Endothelial cell of umbilical vein (primary cell): ENCODE measurements at regions not wholly inside any gene's neighbourhood (a gene's known extent, or its start where the extent isn't known, plus 50 kb on each side); places are given as distances from the start of the nearest gene placed in this dataset.

ENCODE experiments used
- CTCF ChIP-seq, 2 donors: IDR thresholded peaks; 1 replicate in 1 of 2; 2 replicates in 1 of 2; pipeline ENCODE4 v1.5.1; 2011; ENCODE audit warnings: low read length in 2 of 2, mild to moderate bottlenecking in 2 of 2, moderate library complexity in 2 of 2, control low read depth in 1 of 2, inconsistent platforms in 1 of 2, low read depth in 1 of 2; ENCODE audit not compliant: insufficient read depth in 1 of 2; ENCODE audit errors: extremely low read depth in 1 of 2
- POLR2A ChIP-seq: IDR thresholded peaks from 2 replicates; pipeline ENCODE4 v1.6.1; 2012; ENCODE audit warnings: low read depth, mild to moderate bottlenecking, control low read depth, low read length
- TF ChIP-seq, protein P1 (sequence below): IDR thresholded peaks from 2 replicates; pipeline ENCODE4 v1.6.1; 2011; ENCODE audit not compliant: insufficient read depth, insufficient read length

- TF ChIP-seq CTCF (IDR thresholded peaks at IDR 0.05; ENCODE audit: extremely low read depth in 1 of 2, insufficient read depth in 1 of 2, low read depth in 1 of 2, low read length in 2 of 2) (no peak), POLR2A (no peak)
- TF ChIP-seq, protein P1, sequence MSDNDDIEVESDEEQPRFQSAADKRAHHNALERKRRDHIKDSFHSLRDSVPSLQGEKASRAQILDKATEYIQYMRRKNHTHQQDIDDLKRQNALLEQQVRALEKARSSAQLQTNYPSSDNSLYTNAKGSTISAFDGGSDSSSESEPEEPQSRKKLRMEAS = no peak
These were observed 116.8 kb upstream of the PFKP start for GRCh38 chr10:2950546-2950945.
